ENCODE measurements at regions not wholly inside any gene's neighbourhood (a gene's known extent, or its start where the extent isn't known, plus 50 kb on each side); places are given as distances from the start of the nearest gene placed in this dataset.

DNA sequence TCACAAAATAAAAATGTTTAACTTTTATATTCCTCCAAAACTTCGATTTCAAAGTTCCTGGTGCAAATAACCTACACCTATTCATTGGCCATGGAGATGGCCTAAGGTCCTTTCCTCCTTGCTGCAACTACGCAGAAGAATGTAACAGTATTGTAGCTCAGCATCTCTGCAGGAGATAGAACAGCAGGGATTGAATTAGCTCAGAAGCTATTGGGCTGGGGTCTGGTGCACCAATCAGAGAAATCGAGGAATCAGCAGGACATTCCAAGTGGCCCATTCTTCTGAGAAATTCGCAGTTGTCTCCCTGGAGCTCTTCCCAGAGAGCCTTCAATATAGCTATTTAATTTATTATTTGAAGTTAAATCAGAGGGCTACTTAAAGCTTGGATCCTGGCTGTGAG is 560.6 kb downstream of the GATA3 start:
- no peaks in the 10 kb centered on the region for H3K27me3 ChIP-seq (ENCODE audit: control insufficient read depth, insufficient read depth, low read length)
- no peaks in the 10 kb centered on the region for H3K36me3 ChIP-seq (replicated peaks; ENCODE audit: control insufficient read depth, insufficient read depth, low read length)
- H3K4me3 ChIP-seq (ENCODE audit: insufficient read depth, low read depth, low read length) = no peak overlapping the region
- DNase-seq = peak; percentile 2

DNA sequence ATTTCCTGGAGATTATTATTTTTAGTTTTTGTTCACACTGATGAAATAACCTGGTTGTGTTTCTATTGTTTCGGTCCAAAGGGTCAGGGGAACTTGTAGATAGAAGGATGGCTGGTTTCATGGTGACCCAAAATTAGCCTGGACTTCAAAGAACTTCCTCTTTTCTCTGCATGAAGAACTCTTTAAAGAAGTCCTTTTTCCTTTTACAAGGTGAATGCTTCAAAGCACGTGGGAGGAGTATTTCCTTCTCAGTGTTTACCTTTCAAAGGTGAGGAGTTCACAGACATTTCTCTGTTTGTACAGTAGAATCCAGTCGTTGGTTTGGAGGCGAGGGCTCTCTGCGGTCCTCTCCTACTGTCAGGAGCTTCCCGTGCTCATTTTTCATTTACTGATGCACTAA is 561.7 kb downstream of the GATA3 start:
- DNase-seq = no peak
- Histone ChIP-seq H3K4me3 (ENCODE audit: insufficient read depth, low read depth, low read length) (no peak overlapping the region), H3K27me3 (ENCODE audit: control insufficient read depth, insufficient read depth, low read length) (no peaks in the 10 kb centered on the region), H3K36me3 (replicated peaks; ENCODE audit: control insufficient read depth, insufficient read depth, low read length) (no peaks in the 10 kb centered on the region)

DNA sequence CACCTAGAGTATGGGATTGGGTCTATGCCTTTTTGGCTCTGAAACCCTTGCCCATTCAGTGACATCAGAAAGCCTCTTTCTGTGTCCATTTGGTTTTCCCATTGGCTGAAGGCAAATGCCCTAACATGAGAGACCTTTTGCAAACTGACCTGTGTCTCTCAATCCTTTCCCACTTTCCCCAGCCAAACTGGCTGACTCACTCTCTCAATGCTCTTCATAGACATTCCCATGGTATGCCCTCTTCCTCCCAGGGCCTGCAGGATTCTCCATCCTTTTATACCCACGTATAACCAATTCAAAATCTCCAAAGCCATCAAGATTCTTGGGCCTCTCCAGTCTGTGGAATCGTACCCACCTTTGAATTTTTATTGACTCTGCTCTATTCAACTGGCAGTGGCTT is 563.3 kb downstream of the GATA3 start:
- Histone ChIP-seq H3K36me3 (replicated peaks; ENCODE audit: control insufficient read depth, insufficient read depth, low read length) (no peaks in the 10 kb centered on the region), H3K27me3 (ENCODE audit: control insufficient read depth, insufficient read depth, low read length) (no peaks in the 10 kb centered on the region), H3K4me3 (ENCODE audit: insufficient read depth, low read depth, low read length) (no peak overlapping the region)
- no peak for DNase-seq

DNA sequence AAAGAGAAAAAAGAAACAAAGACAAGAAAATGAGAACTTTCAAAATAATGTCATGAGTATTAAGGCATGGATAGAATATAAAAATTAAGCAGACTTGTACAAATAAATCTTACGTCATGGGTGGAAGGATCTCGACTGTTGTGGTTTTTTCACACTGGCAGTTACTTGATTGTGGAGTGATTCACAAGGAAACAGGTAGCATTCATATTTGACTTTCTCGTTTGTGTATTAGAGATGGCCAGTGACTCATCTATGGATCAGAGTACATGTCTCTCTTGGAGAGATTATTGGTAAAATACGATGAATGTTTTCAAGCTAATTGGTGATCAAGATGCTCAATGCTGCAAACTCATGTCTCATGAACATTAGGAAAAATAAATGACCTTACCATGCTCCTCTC is 564.3 kb downstream of the GATA3 start:
- DNase-seq = no peak
- Histone ChIP-seq H3K27me3 (ENCODE audit: control insufficient read depth, insufficient read depth, low read length) (no peaks in the 10 kb centered on the region), H3K4me3 (ENCODE audit: insufficient read depth, low read depth, low read length) (no peak overlapping the region), H3K36me3 (replicated peaks; ENCODE audit: control insufficient read depth, insufficient read depth, low read length) (no peaks in the 10 kb centered on the region)

DNA sequence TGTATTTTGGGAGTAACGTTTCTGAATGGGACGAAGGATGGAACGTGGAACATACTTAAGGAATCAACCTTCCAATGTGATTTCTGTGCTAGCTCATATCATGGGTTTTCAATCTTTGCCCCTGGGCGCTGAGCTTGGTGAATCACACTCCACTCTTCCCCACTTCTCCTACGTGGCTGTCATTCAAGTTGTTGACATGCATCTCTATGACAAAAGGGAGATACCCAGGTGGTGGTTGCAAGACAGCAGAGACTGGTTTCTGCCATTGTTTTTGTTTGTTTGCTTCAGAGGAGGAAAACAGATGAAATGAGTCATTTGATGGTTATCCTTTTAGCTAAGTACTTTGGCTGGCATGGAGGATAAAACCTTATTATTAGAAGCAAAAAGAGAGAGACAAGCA is 573.9 kb downstream of the GATA3 start:
- DNase-seq = peak; percentile 3
- H3K27me3 ChIP-seq (ENCODE audit: control insufficient read depth, insufficient read depth, low read length) = no peaks in the 10 kb centered on the region
- no peak overlapping the region for H3K4me3 ChIP-seq (ENCODE audit: insufficient read depth, low read depth, low read length)
- no peaks in the 10 kb centered on the region for H3K36me3 ChIP-seq (replicated peaks; ENCODE audit: control insufficient read depth, insufficient read depth, low read length)

DNA sequence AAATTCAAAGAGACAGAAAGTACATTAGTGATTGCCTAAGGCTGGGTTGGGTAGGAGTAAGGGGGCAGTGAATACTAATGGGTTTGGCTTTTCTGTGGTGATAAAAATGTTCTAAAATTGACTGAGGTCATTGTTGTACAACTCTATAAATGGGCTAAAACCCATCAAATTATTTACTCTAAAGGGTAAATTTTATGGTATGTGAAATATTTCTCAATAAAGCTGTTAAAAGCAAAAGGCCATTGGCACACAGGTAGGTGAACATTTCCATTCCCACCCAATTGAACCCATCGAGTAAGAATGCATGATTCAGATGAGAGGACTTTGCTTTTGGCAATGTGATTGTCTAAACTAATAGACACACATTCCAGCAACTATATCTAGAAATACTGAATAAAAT is 579.4 kb downstream of the GATA3 start:
- Histone ChIP-seq H3K36me3 (replicated peaks; ENCODE audit: control insufficient read depth, insufficient read depth, low read length) (no peaks in the 10 kb centered on the region), H3K4me3 (ENCODE audit: insufficient read depth, low read depth, low read length) (no peak overlapping the region), H3K27me3 (ENCODE audit: control insufficient read depth, insufficient read depth, low read length) (no peaks in the 10 kb centered on the region)
- DNase-seq = no peak

DNA sequence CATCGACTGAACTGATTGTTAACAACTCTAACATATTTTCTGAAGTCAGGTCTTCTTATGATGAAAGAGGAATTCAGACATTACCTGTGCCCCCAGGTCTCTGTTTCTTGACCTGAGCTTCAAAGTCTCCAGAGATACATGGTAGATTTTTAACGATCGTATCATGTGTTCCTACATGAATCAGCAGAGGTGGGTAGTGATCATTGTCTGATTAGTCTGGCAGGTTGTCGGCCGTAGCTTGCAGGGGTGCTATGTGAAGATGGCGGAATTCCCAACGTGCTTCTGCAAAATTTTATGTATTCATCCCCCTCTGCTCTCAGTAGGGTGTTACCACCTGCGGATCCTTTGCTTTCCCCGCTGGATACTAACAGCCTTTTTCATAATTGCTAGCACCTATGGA is 581.9 kb downstream of the GATA3 start:
- no peaks in the 10 kb centered on the region for H3K27me3 ChIP-seq (ENCODE audit: control insufficient read depth, insufficient read depth, low read length)
- no peak for DNase-seq
- H3K4me3 ChIP-seq (ENCODE audit: insufficient read depth, low read depth, low read length) = no peak overlapping the region
- H3K36me3 ChIP-seq (replicated peaks; ENCODE audit: control insufficient read depth, insufficient read depth, low read length) = no peaks in the 10 kb centered on the region

DNA sequence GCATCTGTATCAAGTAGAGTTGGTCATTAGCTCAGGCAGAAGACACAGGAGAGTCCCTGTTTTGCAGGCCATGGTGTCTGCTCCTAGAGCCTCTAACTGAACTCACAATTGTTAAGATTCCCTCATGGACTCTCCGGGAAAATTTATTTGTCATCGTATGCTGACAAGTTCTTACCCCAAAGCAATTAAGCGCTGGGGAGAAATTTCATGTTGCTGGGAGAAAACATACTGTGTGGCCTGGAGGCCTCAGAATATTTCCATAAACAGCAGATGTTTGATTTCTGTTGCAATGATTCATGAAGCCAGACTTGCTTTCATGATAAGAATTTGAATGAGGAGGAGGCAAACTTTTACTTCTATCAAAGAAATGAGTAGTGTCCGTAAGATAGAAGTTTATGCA is 583.2 kb downstream of the GATA3 start:
- Histone ChIP-seq H3K36me3 (replicated peaks; ENCODE audit: control insufficient read depth, insufficient read depth, low read length) (no peaks in the 10 kb centered on the region), H3K27me3 (ENCODE audit: control insufficient read depth, insufficient read depth, low read length) (no peaks in the 10 kb centered on the region), H3K4me3 (ENCODE audit: insufficient read depth, low read depth, low read length) (no peak overlapping the region)
- no peak for DNase-seq

DNA sequence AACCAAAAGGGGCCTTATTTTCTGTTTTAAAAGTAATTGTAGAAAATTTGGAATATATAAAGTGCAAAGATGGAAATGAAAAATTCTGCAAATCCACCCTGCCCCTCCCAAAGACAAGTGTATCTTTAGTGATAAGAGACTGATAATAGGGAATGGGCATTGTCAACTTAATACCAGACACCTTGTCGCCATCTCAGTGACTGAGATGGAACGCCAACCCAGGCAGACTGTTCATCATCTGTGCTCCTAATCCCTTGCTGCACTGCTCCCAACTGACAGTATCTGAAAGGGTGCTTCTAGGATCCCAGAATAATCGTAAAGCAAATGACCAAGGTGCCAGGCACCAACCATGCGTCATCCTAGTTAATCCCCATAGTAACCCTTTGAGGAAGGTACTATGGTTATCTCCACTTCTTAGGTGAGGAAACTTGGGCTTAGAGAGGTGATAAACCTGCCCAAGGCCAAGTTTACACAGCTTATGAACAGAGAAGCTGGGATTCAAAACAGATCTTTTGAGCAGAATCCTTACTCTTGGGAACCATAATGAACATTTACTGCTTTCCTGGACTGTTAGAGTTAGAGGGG is 583.7 kb downstream of the GATA3 start:
- Histone ChIP-seq H3K4me3 (ENCODE audit: insufficient read depth, low read depth, low read length) (no peak overlapping the region), H3K27me3 (ENCODE audit: control insufficient read depth, insufficient read depth, low read length) (no peaks in the 10 kb centered on the region), H3K36me3 (replicated peaks; ENCODE audit: control insufficient read depth, insufficient read depth, low read length) (no peaks in the 10 kb centered on the region)
- no peak for DNase-seq

DNA sequence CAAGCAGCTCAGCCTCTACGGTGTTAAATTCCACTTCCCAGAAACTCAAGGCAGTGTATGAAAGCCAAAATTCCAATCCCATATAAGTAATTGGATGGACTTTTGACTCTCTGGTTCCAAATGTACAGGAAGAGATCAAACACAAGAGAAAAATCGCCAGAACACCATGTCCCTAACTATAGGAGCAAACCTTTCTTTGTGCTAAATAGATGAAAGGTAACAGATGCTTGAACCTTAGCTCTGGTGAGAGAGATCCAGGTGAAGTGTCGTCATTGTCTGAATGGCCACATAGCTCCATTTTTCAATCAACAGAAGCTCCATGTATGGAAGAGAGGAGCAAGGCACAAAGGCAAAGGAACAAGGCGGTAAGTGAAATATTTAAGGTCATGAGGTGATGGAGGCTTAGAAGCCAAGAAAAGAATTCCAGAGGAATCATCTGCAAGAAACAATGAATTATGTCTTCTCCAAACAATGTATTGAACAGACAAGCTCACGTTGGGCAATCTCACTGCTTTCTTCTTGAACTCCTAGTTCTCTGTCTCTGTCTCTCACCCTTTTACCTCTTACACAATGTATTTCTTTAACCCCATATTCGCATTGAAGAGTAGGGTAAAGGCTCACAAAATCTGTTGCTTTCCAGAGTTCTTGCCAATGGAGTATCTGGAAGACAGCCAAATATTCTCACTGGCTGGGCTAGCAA is 585.1 kb downstream of the GATA3 start:
- no peak for DNase-seq
- H3K27me3 ChIP-seq (ENCODE audit: control insufficient read depth, insufficient read depth, low read length) = no peaks in the 10 kb centered on the region

DNA sequence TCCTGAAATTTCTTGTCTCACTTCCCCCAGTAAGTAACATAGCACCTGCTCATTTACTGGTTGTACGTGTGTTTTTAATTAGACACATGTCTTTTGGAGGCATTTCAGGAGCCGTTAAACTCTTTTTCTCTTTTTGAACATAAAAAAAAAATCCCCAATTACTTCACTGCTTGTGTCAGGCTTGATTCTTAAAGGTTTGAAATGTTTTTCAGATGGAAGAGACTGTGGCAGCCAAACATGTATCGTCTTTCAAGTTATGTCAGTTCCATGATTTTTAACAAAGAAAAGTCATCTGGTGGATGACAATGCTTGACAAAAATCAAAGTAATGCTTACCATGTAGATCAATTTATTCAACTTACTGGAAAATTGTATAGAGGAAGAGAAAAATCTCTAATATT is 585.8 kb downstream of the GATA3 start:
- no peaks in the 10 kb centered on the region for H3K36me3 ChIP-seq (replicated peaks; ENCODE audit: control insufficient read depth, insufficient read depth, low read length)
- no peak for DNase-seq
- no peak overlapping the region for H3K4me3 ChIP-seq (ENCODE audit: insufficient read depth, low read depth, low read length)
- H3K27me3 ChIP-seq (ENCODE audit: control insufficient read depth, insufficient read depth, low read length) = no peaks in the 10 kb centered on the region

More for the DNA sequence above, 585.1 kb downstream of the GATA3 start:
- H3K4me3 ChIP-seq (ENCODE audit: insufficient read depth, low read depth, low read length) = no peak overlapping the region
- H3K36me3 ChIP-seq (replicated peaks; ENCODE audit: control insufficient read depth, insufficient read depth, low read length) = no peaks in the 10 kb centered on the region

DNA sequence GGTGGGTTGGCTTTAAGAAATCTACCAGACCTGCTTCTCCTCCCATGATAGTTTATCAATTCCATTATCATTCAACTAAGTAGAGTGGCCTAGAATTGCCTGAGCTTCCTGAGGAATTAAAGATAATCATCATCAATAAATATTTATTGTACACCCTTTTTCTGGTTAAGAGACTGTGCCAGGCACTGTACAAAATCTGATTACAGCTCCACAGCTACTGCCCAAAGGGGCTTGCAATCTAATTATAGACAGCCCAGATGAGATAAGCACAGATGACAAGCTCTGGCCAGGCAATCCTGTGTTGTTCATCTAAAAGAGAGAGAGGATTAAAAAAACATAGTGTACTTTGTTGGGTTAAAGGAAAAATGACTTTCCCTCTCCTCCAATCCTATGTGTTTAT is 586.4 kb downstream of the GATA3 start:
- no peak for DNase-seq
- Histone ChIP-seq H3K27me3 (ENCODE audit: control insufficient read depth, insufficient read depth, low read length) (no peaks in the 10 kb centered on the region), H3K4me3 (ENCODE audit: insufficient read depth, low read depth, low read length) (no peak overlapping the region), H3K36me3 (replicated peaks; ENCODE audit: control insufficient read depth, insufficient read depth, low read length) (no peaks in the 10 kb centered on the region)

DNA sequence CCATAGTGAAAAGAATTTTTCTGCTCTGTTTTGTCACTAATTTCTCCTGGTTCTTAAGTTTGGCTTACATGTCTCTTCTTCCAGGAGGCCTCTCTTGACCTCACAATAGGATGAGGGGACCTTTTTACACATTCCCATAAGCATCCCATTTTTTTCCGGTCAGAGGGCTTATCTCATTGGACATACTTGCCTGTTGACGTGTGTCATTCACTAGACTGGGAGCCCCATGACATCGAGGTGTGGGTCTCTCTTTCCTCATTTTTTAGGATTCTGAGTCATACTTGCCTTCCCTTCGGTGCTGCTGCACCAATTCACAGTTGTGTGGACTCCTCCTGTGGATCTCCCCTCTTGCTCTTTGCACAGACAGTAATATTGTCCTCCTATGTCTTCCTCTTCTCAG is 601.8 kb downstream of the GATA3 start:
- Histone ChIP-seq H3K4me3 (ENCODE audit: insufficient read depth, low read depth, low read length) (no peak overlapping the region), H3K36me3 (replicated peaks; ENCODE audit: control insufficient read depth, insufficient read depth, low read length) (no peaks in the 10 kb centered on the region), H3K27me3 (ENCODE audit: control insufficient read depth, insufficient read depth, low read length) (no peaks in the 10 kb centered on the region)
- no peak for DNase-seq

DNA sequence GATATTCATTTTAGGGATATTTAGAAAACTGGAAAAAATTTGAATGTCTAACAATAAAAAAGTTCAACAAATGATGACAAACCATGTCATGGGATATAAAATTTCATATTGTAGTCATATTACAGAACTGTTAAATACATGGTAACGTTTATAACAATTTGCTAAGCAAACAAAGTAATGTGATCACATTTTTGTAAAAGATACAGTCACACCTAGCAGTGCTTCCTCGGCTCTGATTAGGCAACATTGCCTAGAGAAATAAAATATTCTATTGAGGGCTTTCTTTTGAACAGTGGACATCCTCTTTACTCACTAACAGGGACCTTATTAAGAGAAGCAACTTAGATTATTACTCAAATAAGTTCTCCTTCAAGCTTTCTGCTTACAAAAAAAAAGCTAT is 605.5 kb downstream of the GATA3 start:
- Histone ChIP-seq H3K36me3 (replicated peaks; ENCODE audit: control insufficient read depth, insufficient read depth, low read length) (no peaks in the 10 kb centered on the region), H3K27me3 (ENCODE audit: control insufficient read depth, insufficient read depth, low read length) (no peaks in the 10 kb centered on the region), H3K4me3 (ENCODE audit: insufficient read depth, low read depth, low read length) (no peak overlapping the region)
- no peak for DNase-seq

DNA sequence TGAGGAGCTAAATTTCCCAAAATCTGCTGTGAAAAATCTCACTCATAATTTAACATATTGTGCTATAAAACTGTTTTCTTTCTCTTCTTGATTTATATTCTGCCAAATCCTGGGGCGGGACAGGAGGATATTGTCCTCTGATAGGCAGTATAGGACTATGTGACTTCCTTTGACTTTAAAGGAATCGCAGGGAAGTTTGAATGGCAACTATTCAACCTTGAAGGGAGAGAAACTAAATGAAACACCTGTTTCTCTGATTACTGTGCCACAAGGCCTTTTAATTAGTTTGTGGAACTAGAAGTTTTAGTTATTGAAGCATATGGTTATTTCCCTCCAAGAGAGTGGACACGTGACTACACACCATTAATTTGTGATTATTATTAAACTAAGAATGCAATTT is 607.4 kb downstream of the GATA3 start:
- Histone ChIP-seq H3K4me3 (ENCODE audit: insufficient read depth, low read depth, low read length) (no peak overlapping the region), H3K27me3 (ENCODE audit: control insufficient read depth, insufficient read depth, low read length) (no peaks in the 10 kb centered on the region), H3K36me3 (replicated peaks; ENCODE audit: control insufficient read depth, insufficient read depth, low read length) (no peaks in the 10 kb centered on the region)
- DNase-seq = no peak

DNA sequence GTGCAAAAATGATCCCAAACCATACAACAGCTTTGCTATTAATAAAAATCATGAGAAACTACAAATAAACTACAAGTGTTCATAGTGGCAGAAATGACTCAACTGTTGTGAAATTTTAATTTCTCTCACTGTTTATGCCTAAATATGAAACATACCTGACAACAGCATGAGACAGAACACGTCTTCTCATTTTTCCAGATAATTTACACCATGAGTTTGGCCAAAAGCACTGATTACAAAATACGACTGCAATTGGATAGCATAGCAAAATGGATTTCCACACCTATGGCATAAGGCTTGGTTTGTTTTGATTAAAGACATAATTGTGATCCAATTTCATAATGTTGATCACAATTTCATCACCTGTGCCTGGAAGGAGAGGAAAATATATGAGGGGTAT is 608.6 kb downstream of the GATA3 start:
- DNase-seq = no peak
- Histone ChIP-seq H3K36me3 (replicated peaks; ENCODE audit: control insufficient read depth, insufficient read depth, low read length) (no peaks in the 10 kb centered on the region), H3K27me3 (ENCODE audit: control insufficient read depth, insufficient read depth, low read length) (no peaks in the 10 kb centered on the region), H3K4me3 (ENCODE audit: insufficient read depth, low read depth, low read length) (no peak overlapping the region)
